Endothelial cell of umbilical vein (primary cell): ENCODE measurements at regions not wholly inside any gene's neighbourhood (a gene's known extent, or its start where the extent isn't known, plus 50 kb on each side); places are given as distances from the start of the nearest gene placed in this dataset.

Experiments used
- EZH2 ChIP-seq: IDR thresholded peaks from 2 replicates; pipeline ENCODE4 v1.6.1; 2012; ENCODE audit warnings: borderline replicate concordance, low read depth, mild to moderate bottlenecking, moderate library complexity, low read length, inconsistent platforms; ENCODE audit not compliant: severe bottlenecking
- POLR2A ChIP-seq: IDR thresholded peaks from 2 replicates; pipeline ENCODE4 v1.6.1; 2012; ENCODE audit warnings: low read depth, mild to moderate bottlenecking, control low read depth, low read length
- TF ChIP-seq, protein P1 (sequence below), 2 donors: IDR thresholded peaks; 1 replicate in 1 of 2; 2 replicates in 1 of 2; pipeline ENCODE4 v1.5.1; 2011; ENCODE audit warnings: low read length in 2 of 2, mild to moderate bottlenecking in 2 of 2, moderate library complexity in 2 of 2, control low read depth in 1 of 2, inconsistent platforms in 1 of 2, low read depth in 1 of 2; ENCODE audit not compliant: insufficient read depth in 1 of 2; ENCODE audit errors: extremely low read depth in 1 of 2
- TF ChIP-seq, protein P2 (sequence below): IDR thresholded peaks from 2 replicates; pipeline ENCODE4 v1.6.1; 2011; ENCODE audit not compliant: insufficient read depth, insufficient read length

DNA sequence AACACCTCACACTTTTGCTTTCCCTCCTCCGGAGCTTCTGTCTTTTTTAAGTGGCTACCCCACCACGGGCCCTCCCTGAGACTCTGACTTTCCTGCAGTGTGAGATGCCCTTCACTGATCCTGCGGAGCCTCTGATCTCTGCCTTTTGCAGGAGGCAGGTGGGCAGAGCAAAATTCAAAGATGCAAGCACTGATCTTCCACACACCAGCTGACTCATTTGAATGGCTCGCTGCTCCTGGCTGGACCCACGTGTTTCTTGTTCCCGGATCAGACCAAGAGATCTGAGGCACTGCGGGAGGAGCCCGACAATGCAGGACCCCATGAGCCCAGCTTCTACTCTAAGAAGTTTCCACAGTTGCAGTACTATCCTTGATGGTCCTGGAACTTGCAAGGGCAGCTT, 1607.9 kb upstream of the TENM3 start:
- TF ChIP-seq, protein P1, sequence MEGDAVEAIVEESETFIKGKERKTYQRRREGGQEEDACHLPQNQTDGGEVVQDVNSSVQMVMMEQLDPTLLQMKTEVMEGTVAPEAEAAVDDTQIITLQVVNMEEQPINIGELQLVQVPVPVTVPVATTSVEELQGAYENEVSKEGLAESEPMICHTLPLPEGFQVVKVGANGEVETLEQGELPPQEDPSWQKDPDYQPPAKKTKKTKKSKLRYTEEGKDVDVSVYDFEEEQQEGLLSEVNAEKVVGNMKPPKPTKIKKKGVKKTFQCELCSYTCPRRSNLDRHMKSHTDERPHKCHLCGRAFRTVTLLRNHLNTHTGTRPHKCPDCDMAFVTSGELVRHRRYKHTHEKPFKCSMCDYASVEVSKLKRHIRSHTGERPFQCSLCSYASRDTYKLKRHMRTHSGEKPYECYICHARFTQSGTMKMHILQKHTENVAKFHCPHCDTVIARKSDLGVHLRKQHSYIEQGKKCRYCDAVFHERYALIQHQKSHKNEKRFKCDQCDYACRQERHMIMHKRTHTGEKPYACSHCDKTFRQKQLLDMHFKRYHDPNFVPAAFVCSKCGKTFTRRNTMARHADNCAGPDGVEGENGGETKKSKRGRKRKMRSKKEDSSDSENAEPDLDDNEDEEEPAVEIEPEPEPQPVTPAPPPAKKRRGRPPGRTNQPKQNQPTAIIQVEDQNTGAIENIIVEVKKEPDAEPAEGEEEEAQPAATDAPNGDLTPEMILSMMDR (IDR thresholded peaks at IDR 0.05; ENCODE audit: extremely low read depth in 1 of 2, insufficient read depth in 1 of 2, low read depth in 1 of 2, low read length in 2 of 2) = no peak
- TF ChIP-seq POLR2A = no peak
- TF ChIP-seq, protein P2, sequence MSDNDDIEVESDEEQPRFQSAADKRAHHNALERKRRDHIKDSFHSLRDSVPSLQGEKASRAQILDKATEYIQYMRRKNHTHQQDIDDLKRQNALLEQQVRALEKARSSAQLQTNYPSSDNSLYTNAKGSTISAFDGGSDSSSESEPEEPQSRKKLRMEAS = no peak
- TF ChIP-seq EZH2 = no peak
